ENCODE measurements at regions not wholly inside any gene's neighbourhood (a gene's known extent, or its start where the extent isn't known, plus 50 kb on each side); places are given as distances from the start of the nearest gene placed in this dataset.

DNA sequence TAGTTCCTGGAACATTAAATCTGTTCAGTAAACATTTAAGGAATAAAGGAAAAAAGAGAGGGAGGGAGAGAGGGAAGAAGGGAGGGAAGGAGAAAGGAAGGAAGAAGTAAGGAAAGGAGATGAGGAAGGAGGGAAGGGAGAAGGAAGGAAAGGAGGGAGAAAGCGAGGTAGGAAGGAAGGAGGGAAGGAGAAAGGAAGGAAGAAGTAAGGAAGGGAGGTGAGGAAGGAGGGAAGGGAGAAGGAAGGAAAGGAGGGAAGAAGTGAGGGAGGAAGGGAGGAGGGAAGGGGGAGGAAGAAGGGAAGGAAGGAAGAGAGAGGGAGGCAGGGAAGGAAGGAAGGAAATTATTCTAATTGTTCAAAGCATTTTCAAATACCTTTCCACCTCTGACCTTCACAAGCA lies 77.2 kb upstream of the JUN start:
- H3K27me3 ChIP-seq, result no peaks in the 10 kb centered on the region
- no peak overlapping the region for H3K4me3 ChIP-seq
- no peak overlapping the region for H3K27ac ChIP-seq
- H3K9me3 ChIP-seq, result no peaks in the 10 kb centered on the region
- no peak for TF ChIP-seq POLR2A (IDR thresholded peaks at IDR 0.05)
- TF ChIP-seq, protein P1, sequence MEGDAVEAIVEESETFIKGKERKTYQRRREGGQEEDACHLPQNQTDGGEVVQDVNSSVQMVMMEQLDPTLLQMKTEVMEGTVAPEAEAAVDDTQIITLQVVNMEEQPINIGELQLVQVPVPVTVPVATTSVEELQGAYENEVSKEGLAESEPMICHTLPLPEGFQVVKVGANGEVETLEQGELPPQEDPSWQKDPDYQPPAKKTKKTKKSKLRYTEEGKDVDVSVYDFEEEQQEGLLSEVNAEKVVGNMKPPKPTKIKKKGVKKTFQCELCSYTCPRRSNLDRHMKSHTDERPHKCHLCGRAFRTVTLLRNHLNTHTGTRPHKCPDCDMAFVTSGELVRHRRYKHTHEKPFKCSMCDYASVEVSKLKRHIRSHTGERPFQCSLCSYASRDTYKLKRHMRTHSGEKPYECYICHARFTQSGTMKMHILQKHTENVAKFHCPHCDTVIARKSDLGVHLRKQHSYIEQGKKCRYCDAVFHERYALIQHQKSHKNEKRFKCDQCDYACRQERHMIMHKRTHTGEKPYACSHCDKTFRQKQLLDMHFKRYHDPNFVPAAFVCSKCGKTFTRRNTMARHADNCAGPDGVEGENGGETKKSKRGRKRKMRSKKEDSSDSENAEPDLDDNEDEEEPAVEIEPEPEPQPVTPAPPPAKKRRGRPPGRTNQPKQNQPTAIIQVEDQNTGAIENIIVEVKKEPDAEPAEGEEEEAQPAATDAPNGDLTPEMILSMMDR (IDR thresholded peaks at IDR 0.05), result no peak
- H3K4me1 ChIP-seq, result no peaks in the 10 kb centered on the region
- WGBS (ENCODE audit: insufficient coverage, low coverage, low lambda C conversion rate, missing lambda C conversion rate), result 83% methylated on average over 1 of the region's 1 CpG
- intact Hi-C loops (cut with DNase I), result no loop called here
- no peak for ATAC-seq
- H3K36me3 ChIP-seq, result no peaks in the 10 kb centered on the region
- DNase-seq, result no peak

DNA sequence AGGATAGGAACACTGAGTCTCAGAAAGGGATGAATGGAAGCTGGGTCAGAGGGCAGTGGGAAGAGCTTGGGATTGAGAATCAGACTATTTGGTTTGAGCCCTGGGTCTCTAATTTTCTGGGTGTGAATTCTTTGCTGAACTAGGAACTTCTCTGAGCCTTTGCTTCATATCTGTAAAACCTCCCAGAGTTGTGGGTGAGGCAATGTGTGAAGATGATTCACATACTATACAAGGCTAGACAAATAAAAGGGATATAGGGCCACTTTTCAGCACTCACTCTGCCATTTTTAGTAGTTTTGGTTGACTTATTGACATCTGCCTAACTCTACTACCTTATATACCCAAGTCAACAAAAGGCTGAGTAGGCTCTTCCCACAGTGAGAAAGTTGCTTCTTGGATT lies 77.7 kb upstream of the JUN start:
- ATAC-seq, result peak in 1 of 4 donors; percentile 30

DNA sequence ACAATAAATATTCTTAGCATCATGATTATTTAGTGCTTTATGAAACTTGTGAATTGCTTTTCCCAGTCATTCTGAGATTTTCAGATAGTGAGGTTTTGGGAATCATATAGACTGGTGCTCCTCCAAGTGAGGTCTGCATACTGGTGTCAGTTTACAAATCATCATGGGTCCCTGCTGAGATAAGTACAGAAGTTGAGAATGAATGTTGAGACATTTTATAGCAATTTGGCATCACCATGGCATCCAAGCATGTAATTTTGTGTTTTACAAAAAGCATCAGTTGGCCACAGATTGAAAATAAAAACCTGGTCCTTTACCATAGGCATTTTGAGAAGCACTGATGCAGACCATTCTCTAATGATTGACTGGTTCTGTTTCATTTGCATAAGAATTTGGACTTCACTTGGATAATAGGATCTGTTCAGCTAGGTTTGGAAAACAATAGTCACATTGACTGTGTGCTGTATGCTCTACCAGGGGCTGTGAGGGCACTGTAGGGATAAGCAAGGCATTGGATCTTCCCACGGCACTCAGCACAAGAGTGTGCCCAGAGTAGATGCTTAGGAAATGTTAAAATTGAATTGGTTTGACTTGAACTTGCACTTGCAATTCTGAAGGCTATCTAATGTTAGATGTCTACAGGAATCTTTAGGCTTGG lies 79.0 kb upstream of the JUN start:
- Histone ChIP-seq H3K4me3 (no peak overlapping the region), H3K27me3 (no peaks in the 10 kb centered on the region), H3K27ac (no peak overlapping the region), H3K9me3 (no peaks in the 10 kb centered on the region), H3K4me1 (no peaks in the 10 kb centered on the region), H3K36me3 (no peaks in the 10 kb centered on the region)
- ATAC-seq, result no peak
- DNase-seq, result no peak
- whole genome bisulfite sequencing (ENCODE audit: insufficient coverage, low coverage, low lambda C conversion rate, missing lambda C conversion rate), result 100% methylated on average over 1 of the region's 1 CpG
- TF ChIP-seq POLR2A (IDR thresholded peaks at IDR 0.05), result no peak
- TF ChIP-seq, protein P1 (IDR thresholded peaks at IDR 0.05), result no peak
- intact Hi-C loops (cut with DNase I), result no loop called here

More for the DNA sequence above, 77.7 kb upstream of the JUN start:
- Histone ChIP-seq H3K4me1 (no peaks in the 10 kb centered on the region), H3K27me3 (no peaks in the 10 kb centered on the region), H3K4me3 (no peak overlapping the region), H3K9me3 (no peaks in the 10 kb centered on the region), H3K36me3 (no peaks in the 10 kb centered on the region), H3K27ac (no peak overlapping the region)
- TF ChIP-seq, protein P1 (IDR thresholded peaks at IDR 0.05), result no peak
- no peak for TF ChIP-seq POLR2A (IDR thresholded peaks at IDR 0.05)
- DNase-seq, result no peak
- intact Hi-C loops (cut with DNase I), result no loop called here

DNA sequence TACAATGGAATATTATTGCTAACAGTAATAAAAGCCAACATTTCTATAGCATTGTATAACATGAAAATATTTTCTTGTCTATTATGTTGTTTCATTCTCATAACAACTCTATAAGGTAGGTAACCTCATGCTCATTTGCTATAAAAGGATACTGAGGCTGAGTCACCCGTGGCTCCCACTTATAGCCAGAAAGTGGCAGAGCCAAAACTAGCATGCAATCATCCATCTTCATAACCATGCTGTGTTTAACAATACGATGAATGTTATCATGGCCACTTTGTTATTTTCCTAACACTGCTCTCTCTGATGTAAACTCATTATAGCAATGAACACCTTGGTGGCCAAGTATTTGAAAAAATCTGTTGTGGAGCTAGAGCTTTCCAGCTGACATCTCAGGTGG lies 80.8 kb upstream of the JUN start:
- H3K9me3 ChIP-seq, result no peaks in the 10 kb centered on the region
- no peak for TF ChIP-seq POLR2A (IDR thresholded peaks at IDR 0.05)
- TF ChIP-seq, protein P1 (IDR thresholded peaks at IDR 0.05), result no peak
- H3K27me3 ChIP-seq, result no peaks in the 10 kb centered on the region
- H3K27ac ChIP-seq, result no peak overlapping the region
- H3K4me1 ChIP-seq, result no peaks in the 10 kb centered on the region
- WGBS (ENCODE audit: insufficient coverage, low coverage, low lambda C conversion rate, missing lambda C conversion rate), result 93% methylated on average over 2 of the region's 2 CpGs
- ATAC-seq, result no peak
- H3K36me3 ChIP-seq, result no peaks in the 10 kb centered on the region
- intact Hi-C loops (cut with DNase I), result no loop called here
- DNase-seq, result no peak
- H3K4me3 ChIP-seq, result no peak overlapping the region

DNA sequence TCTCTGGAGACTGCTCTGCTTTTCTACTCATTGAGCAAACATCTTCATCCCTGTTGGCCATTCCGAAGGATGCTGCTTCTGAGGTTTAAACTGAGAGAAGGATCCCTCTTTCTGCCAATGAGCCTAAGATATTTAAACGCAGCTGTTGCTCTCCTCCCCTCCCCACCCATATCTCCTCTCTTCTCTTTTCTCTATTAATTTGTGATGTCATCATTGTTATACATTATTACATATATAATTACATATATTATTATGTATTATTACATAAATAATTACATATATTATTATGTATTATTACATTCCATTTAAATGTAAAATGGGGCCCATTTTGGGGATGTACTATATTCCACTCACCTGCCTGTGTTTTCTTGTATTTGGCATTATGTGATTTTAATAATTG lies 82.7 kb upstream of the JUN start:
- Histone ChIP-seq H3K9me3 (no peaks in the 10 kb centered on the region), H3K4me3 (no peak overlapping the region), H3K36me3 (no peaks in the 10 kb centered on the region), H3K27ac (no peak overlapping the region), H3K27me3 (no peaks in the 10 kb centered on the region), H3K4me1 (no peaks in the 10 kb centered on the region)
- DNase-seq (no peak), ATAC-seq (no peak)
- 96% methylated on average over 2 of the region's 2 CpGs for WGBS (ENCODE audit: insufficient coverage, low coverage, low lambda C conversion rate, missing lambda C conversion rate)
- intact Hi-C loops (cut with DNase I), result no loop called here
- TF ChIP-seq, protein P1 (IDR thresholded peaks at IDR 0.05), result no peak
- TF ChIP-seq POLR2A (IDR thresholded peaks at IDR 0.05), result no peak
